ENCODE measurements at regions not wholly inside any gene's neighbourhood (a gene's known extent, or its start where the extent isn't known, plus 50 kb on each side); places are given as distances from the start of the nearest gene placed in this dataset.

GRCh38 chr1:221998781-221999180 lies 256.9 kb upstream of the DUSP10 start:
- no peaks in the 10 kb centered on the region for H3K79me2 ChIP-seq (ENCODE audit: control insufficient read depth in 1 of 2, insufficient read depth in 2 of 2, low read length in 2 of 2)
- no peak overlapping the region for H3K27ac ChIP-seq (ENCODE audit: low read depth, low read length)
- no peaks in the 10 kb centered on the region for H3K36me3 ChIP-seq (ENCODE audit: control insufficient read depth in 2 of 4, insufficient read depth in 4 of 4, low read length in 3 of 4)
- H3K4me3 ChIP-seq (ENCODE audit: extremely low read depth in 1 of 4, insufficient read depth in 2 of 4, low read depth in 3 of 4, low read length in 4 of 4): no peak overlapping the region
- H2BK15ac ChIP-seq (ENCODE audit: low read length): no peak overlapping the region
- H2BK5ac ChIP-seq (ENCODE audit: low read depth, low read length): no peak overlapping the region
- no peak overlapping the region for H3K23ac ChIP-seq (ENCODE audit: insufficient read length)
- H4K5ac ChIP-seq (ENCODE audit: insufficient read length, low read depth, low read length): no peak overlapping the region
- H3K4me1 ChIP-seq (replicated peaks in 1 of 4; ENCODE audit: control insufficient read depth in 3 of 4, insufficient read depth in 4 of 4, low read length in 3 of 4): no peaks in the 10 kb centered on the region
- H4K20me1 ChIP-seq (replicated peaks in 1 of 2; ENCODE audit: control insufficient read depth in 1 of 2, insufficient read depth in 2 of 2, low read length in 2 of 2): no peaks in the 10 kb centered on the region
- H3K18ac ChIP-seq (ENCODE audit: extremely low read depth, low read length): no peak overlapping the region
- no peaks in the 10 kb centered on the region for H3K27me3 ChIP-seq (replicated peaks in 1 of 4; ENCODE audit: control insufficient read depth in 3 of 4, extremely low read depth in 1 of 4, insufficient read depth in 3 of 4, low read length in 3 of 4)
- H3K23me2 ChIP-seq (ENCODE audit: low read depth, low read length): no peaks in the 10 kb centered on the region
- no peak overlapping the region for H2BK120ac ChIP-seq (replicated peaks; ENCODE audit: low read depth, low read length)
- no peak overlapping the region for H2BK12ac ChIP-seq (ENCODE audit: low read depth, low read length)
- no peak for TF ChIP-seq SIN3A (conservative IDR thresholded peaks at IDR 0.05 in 1 of 2, IDR thresholded peaks at IDR 0.05 in 1 of 2; ENCODE audit: low read depth in 1 of 2, low read length in 2 of 2)
- no peak for TF ChIP-seq FOSL1 (IDR thresholded peaks at IDR 0.05; ENCODE audit: insufficient read depth, low read depth, low read length)
- TF ChIP-seq ASH2L (IDR thresholded peaks at IDR 0.05; ENCODE audit: low read length): no peak
- no peak for TF ChIP-seq SUZ12 (IDR thresholded peaks at IDR 0.05; ENCODE audit: low read length)
- TF ChIP-seq NRF1 (IDR thresholded peaks at IDR 0.05; ENCODE audit: low read depth, low read length): no peak
- TF ChIP-seq SRF (IDR thresholded peaks at IDR 0.05; ENCODE audit: low read depth, low read length): no peak
- TF ChIP-seq SAP30 (IDR thresholded peaks at IDR 0.05; ENCODE audit: insufficient read depth, insufficient replicate concordance, low read length): no peak
- no peak for TF ChIP-seq KDM1A (IDR thresholded peaks at IDR 0.05; ENCODE audit: borderline replicate concordance, low read length)
- TF ChIP-seq GABPA (IDR thresholded peaks at IDR 0.05; ENCODE audit: borderline replicate concordance, insufficient read depth, low read length): no peak
- TF ChIP-seq EZH2 (IDR thresholded peaks at IDR 0.05; ENCODE audit: low read depth, low read length, severe bottlenecking): no peak
- no peak for TF ChIP-seq POLR2AphosphoS5 (IDR thresholded peaks at IDR 0.05; ENCODE audit: low read depth, low read length)
- no peak for TF ChIP-seq RXRA (IDR thresholded peaks at IDR 0.05; ENCODE audit: insufficient read depth, low read depth, low read length)
- no peak for TF ChIP-seq TEAD4 (IDR thresholded peaks at IDR 0.05; ENCODE audit: low read depth, low read length)
- H3K9me3 ChIP-seq (ENCODE audit: insufficient read depth in 2 of 2, low read depth in 1 of 2, low read length in 1 of 2): no peaks in the 10 kb centered on the region
- no peak for DNase-seq (ENCODE audit: low read depth in 1 of 2, low spot score in 2 of 2)
- 87% methylated on average over 6 of the region's 6 CpGs; no CpG with 5 or more reads in 1 of the 2 experiments for WGBS, 2 experiments (ENCODE audit: extremely low coverage in 1 of 2, insufficient coverage in 1 of 2, insufficient read length in 1 of 2, insufficient replicate concordance in 2 of 2, low coverage in 1 of 2, low lambda C conversion rate in 2 of 2, missing lambda C conversion rate in 1 of 2)
- POLR2A ChIA-PET (ENCODE audit: partially characterized antibody): no interaction called here
- H3K4ac ChIP-seq (replicated peaks; ENCODE audit: insufficient read length, low read depth, low read length): no peak overlapping the region
- FAIRE-seq: no peak
- 0 out of 2 replicates have a peak overlapping the region, but pooled peaks have one; percentile 82 for H2AFZ ChIP-seq (ENCODE audit: low read length)
- H3K56ac ChIP-seq (replicated peaks; ENCODE audit: insufficient read length, low read depth, low read length): no peak overlapping the region
- no peak overlapping the region for H3K9ac ChIP-seq (replicated peaks in 1 of 4; ENCODE audit: extremely low read depth in 1 of 4, low read depth in 3 of 4, low read length in 3 of 4)
- H2AK5ac ChIP-seq (ENCODE audit: low read depth, low read length): no peak overlapping the region
- H3K79me1 ChIP-seq (ENCODE audit: low read depth, low read length): no peaks in the 10 kb centered on the region
- no peak overlapping the region for H4K8ac ChIP-seq (ENCODE audit: extremely low read depth, insufficient read depth, low read length)
- no peak overlapping the region for H3K4me2 ChIP-seq (ENCODE audit: insufficient read depth in 1 of 2, low read depth in 2 of 2, low read length in 2 of 2)
- H3K14ac ChIP-seq (ENCODE audit: insufficient read length): no peak overlapping the region
- CTCF ChIA-PET (ENCODE audit: partially characterized antibody): interaction anchor here (0.5 to 1.5 kb wide), 2 partner anchors 8 to 16 kb away, joined by 3 read pairs; no protein-coding TSS in a partner anchor
- H2BK20ac ChIP-seq (ENCODE audit: low read length): no peak overlapping the region
- no peak overlapping the region for H4K91ac ChIP-seq (replicated peaks; ENCODE audit: insufficient read length, low read length)

Data from H1 (cell line).